ENCODE measurements at regions not wholly inside any gene's neighbourhood (a gene's known extent, or its start where the extent isn't known, plus 50 kb on each side); places are given as distances from the start of the nearest gene placed in this dataset.

DNA sequence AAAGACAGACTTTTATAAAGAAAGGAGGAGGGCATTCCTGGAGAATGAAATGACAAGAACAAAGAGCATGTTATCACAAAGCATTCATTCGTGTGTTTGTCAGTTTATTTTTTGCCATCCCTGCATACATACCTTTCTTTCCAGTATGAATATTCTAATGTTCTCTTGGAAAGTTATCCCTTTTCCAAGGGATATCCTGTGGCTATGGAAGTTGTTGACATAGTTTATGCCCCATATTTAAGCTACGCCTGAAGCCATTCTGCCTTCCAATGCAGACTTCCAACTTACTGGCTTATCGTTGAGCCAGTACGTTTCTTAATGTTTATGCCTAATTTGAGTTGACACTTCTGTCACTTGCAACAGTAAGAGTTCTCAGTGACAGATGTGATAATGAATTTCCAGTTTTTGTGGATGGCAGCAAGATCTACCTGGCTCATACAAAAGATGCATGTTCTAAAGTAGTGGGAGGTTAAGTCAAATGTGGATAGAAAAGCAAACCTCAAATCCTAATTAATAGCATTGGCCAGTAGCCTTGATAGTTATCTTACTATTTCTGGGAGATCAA, 133.3 kb upstream of the ANO3 start:
- no peak for FAIRE-seq
- no peak for DNase-seq (ENCODE audit: insufficient read length, low spot score)
- TF ChIP-seq, protein P1, sequence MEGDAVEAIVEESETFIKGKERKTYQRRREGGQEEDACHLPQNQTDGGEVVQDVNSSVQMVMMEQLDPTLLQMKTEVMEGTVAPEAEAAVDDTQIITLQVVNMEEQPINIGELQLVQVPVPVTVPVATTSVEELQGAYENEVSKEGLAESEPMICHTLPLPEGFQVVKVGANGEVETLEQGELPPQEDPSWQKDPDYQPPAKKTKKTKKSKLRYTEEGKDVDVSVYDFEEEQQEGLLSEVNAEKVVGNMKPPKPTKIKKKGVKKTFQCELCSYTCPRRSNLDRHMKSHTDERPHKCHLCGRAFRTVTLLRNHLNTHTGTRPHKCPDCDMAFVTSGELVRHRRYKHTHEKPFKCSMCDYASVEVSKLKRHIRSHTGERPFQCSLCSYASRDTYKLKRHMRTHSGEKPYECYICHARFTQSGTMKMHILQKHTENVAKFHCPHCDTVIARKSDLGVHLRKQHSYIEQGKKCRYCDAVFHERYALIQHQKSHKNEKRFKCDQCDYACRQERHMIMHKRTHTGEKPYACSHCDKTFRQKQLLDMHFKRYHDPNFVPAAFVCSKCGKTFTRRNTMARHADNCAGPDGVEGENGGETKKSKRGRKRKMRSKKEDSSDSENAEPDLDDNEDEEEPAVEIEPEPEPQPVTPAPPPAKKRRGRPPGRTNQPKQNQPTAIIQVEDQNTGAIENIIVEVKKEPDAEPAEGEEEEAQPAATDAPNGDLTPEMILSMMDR (IDR thresholded peaks at IDR 0.05; ENCODE audit: insufficient read depth, missing control alignments), result no peak

DNA sequence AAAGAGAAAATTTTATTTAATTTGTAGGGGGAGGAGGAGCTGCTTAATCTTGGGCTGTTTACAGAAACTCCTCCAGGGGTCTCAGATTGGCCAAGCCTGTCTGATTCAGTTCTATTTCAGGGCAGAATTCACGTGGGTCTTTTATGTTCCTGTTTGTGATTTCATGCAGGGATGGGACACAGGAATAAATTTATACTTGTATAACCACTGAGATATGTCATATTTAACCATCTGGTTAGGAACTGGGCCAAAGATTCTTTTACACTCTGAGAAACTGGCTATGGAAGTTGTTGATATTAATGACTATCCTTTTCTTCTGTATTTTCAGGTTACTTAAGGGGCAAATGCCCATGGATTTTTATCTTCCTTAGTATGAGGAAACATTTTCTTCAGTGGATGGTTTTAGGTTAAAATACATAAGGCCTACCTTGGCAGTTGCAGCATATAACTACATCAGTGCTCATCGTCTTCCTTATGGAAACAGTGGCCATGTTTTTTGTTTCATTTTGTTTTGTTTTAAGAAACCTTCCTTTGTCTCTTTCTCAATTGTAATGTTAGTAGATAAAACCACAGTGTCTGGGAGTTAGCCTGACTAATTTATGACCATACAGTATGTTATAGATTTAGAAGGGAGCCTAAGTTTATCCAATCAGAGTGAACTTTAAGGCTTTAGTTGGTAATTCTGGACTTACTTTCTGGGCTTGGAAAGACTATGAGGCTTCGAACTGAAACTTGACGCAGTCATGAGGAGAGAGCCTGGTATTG, 132.4 kb upstream of the ANO3 start:
- FAIRE-seq, result no peak
- TF ChIP-seq, protein P1 (IDR thresholded peaks at IDR 0.05; ENCODE audit: insufficient read depth, missing control alignments), result no peak

DNA sequence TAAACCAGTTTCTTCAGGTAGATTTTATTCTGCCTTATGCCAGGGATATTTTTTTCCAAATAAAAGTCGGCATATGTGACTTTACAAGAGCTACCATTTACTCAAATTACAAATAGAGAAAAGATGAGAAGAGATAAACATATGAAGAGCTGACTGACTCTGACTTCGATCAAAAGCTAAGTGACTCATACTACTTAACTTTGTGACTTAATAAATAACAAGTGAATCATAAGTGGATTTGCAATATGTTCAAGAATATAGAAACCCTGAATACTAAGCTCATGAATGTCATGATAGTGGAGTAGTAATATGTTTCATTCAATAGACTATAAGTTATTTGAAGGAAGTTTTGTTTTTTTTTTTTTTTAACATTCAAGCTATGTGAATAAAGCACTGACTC, 130.5 kb upstream of the ANO3 start:
- DNase-seq (ENCODE audit: insufficient read length, low spot score), result no peak
- TF ChIP-seq, protein P1 (IDR thresholded peaks at IDR 0.05; ENCODE audit: insufficient read depth, missing control alignments), result no peak
- no peak for FAIRE-seq

More for the DNA sequence above, 132.4 kb upstream of the ANO3 start:
- DNase-seq (ENCODE audit: insufficient read length, low spot score), result no peak

DNA sequence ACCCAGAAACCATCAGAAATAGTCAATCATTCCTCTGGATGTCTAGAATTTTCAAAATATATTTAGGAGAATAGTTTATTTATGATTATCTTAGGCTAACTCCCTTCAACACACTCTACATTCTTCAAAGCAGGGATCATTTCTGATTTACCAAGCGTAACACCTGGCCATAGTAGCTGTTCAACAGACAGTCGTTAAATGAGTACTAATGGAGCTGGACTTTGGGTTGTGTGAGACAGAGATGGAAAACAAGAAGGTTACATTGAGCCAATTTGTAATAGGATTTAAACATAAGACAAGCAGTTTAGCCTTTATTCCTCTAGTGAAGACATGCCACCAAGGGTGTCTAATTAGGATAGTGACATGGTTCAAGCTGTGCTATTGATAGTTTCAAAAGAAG, 129.2 kb upstream of the ANO3 start:
- FAIRE-seq (no peak), DNase-seq (ENCODE audit: insufficient read length, low spot score) (no peak)
- TF ChIP-seq, protein P1 (IDR thresholded peaks at IDR 0.05; ENCODE audit: insufficient read depth, missing control alignments), result no peak

DNA sequence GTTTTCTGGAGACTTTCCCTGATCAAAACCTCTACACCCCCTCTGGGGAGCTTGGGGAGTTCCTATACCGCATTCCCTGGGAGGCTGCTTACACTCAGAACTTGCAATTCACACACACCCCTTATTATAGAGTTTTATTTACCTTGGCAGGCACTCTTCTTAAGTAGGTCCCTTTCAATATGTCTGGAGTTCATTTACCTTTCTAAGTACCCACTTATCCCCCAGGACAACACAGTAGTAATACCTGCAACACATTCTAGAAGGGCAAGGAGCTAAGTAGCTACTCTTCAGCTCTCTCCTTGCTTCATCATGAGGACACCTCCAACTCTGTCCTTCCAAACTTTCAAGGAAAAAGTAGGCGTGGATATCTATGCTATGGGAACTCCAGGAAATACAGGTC, 127.8 kb upstream of the ANO3 start:
- TF ChIP-seq, protein P1 (IDR thresholded peaks at IDR 0.05; ENCODE audit: insufficient read depth, missing control alignments), result no peak
- no peak for DNase-seq (ENCODE audit: insufficient read length, low spot score)
- no peak for FAIRE-seq

DNA sequence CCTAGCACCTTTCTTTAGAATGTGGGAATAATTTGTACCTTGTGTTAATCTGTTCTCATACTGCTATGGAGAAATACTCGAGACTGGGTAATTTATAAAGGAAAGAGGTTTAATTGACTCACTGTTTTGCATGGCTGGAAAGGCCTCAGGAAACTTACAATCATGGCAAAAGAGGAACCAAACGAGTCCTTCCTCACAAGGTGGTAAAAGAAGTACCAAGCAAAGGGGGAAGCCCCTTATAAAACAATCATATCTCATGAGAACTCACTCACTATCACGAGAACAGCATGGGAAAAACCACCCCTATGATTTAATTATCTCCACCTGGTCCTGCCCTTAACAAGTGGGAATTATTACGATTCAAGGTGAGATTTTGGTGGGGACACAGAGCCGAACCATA, 127.1 kb upstream of the ANO3 start:
- TF ChIP-seq, protein P1 (IDR thresholded peaks at IDR 0.05; ENCODE audit: insufficient read depth, missing control alignments), result no peak
- DNase-seq (ENCODE audit: insufficient read length, low spot score) (no peak), FAIRE-seq (no peak)
